Vagina (tissue), 2 donors: ENCODE measurements at regions not wholly inside any gene's neighbourhood (a gene's known extent, or its start where the extent isn't known, plus 50 kb on each side); places are given as distances from the start of the nearest gene placed in this dataset.

ENCODE experiments used
- CTCF ChIP-seq, 3 experiments: fragments of 450-650 bp in 2 of 3; fragments of 200-600 bp in 1 of 3; sonication (generic) in 1 of 3; IDR thresholded peaks; one replicate each; pipeline ENCODE4 v1.5.1; 2017 to 2019; ENCODE audit warnings: antibody characterized with exemption in 3 of 3, mild to moderate bottlenecking in 2 of 3, moderate library complexity in 2 of 3
- POLR2A ChIP-seq, 2 donors: fragments of 450-650 bp; IDR thresholded peaks; one replicate each; pipeline ENCODE4 v1.6.1; 2017; ENCODE audit warnings: antibody characterized with exemption in 2 of 2, mild to moderate bottlenecking in 2 of 2, moderate library complexity in 2 of 2
- POLR2AphosphoS5 ChIP-seq, 2 donors: sonication (generic); formaldehyde crosslinking; IDR thresholded peaks; one replicate each; pipeline ENCODE4 v1.9.0; 2017; ENCODE audit warnings: antibody characterized with exemption in 2 of 2, mild to moderate bottlenecking in 2 of 2, low read depth in 1 of 2; ENCODE audit not compliant: insufficient read depth in 1 of 2

- TF ChIP-seq POLR2A (IDR thresholded peaks at IDR 0.05) (no peak), CTCF (IDR thresholded peaks at IDR 0.05) (no peak), POLR2AphosphoS5 (IDR thresholded peaks at IDR 0.05; ENCODE audit: insufficient read depth in 1 of 2, low read depth in 1 of 2) (no peak)
Observed at GRCh38 chr10:78932861-78933260, 135.9 kb upstream of the ZMIZ1 start.
